ENCODE measurements at regions not wholly inside any gene's neighbourhood (a gene's known extent, or its start where the extent isn't known, plus 50 kb on each side); places are given as distances from the start of the nearest gene placed in this dataset.

DNA sequence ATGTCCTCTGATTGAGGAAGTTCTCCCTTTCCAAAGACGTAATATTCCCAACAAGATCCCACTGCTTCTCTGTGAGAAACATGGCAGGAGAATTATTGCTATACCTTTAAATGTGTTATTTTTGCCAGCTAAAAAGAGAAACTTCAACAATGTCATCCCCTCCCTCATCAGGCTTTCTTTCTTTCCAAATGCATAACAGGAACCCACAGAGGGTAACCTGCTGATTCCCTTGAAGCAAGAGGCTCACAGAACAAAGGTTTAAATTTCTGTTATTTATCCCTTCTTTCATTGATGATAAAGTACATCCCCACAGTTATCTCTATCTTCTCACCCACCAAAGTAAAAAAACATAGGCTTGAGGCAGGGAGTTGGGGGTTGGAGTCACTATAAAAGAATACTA lies 102.1 kb downstream of the SLC30A10 start:
- no peak overlapping the region for H3K27ac ChIP-seq (ENCODE audit: low read depth in 1 of 2, low read length in 2 of 2)
- H3K36me3 ChIP-seq (ENCODE audit: control insufficient read depth in 4 of 4, insufficient read depth in 3 of 4, low read depth in 1 of 4, low read length in 3 of 4), result no peaks in the 10 kb centered on the region
- WGBS, result 89% methylated on average over 1 of the region's 1 CpG
- DNase-seq (ENCODE audit: low spot score), result no peak
- no peaks in the 10 kb centered on the region for H3K4me1 ChIP-seq (ENCODE audit: control insufficient read depth in 4 of 4, insufficient read depth in 4 of 4, low read length in 3 of 4)
- no peak overlapping the region for H3K9ac ChIP-seq (ENCODE audit: low read depth in 1 of 2, low read length in 2 of 2)
- H3K9me3 ChIP-seq (ENCODE audit: control insufficient read depth in 4 of 4, low read length in 3 of 4), result no peaks in the 10 kb centered on the region
- TF ChIP-seq GABPA (IDR thresholded peaks at IDR 0.05 in 1 of 2, conservative IDR thresholded peaks at IDR 0.05 in 1 of 2) (no peak), TAF1 (conservative IDR thresholded peaks at IDR 0.05) (no peak)
- TF ChIP-seq, protein P1, sequence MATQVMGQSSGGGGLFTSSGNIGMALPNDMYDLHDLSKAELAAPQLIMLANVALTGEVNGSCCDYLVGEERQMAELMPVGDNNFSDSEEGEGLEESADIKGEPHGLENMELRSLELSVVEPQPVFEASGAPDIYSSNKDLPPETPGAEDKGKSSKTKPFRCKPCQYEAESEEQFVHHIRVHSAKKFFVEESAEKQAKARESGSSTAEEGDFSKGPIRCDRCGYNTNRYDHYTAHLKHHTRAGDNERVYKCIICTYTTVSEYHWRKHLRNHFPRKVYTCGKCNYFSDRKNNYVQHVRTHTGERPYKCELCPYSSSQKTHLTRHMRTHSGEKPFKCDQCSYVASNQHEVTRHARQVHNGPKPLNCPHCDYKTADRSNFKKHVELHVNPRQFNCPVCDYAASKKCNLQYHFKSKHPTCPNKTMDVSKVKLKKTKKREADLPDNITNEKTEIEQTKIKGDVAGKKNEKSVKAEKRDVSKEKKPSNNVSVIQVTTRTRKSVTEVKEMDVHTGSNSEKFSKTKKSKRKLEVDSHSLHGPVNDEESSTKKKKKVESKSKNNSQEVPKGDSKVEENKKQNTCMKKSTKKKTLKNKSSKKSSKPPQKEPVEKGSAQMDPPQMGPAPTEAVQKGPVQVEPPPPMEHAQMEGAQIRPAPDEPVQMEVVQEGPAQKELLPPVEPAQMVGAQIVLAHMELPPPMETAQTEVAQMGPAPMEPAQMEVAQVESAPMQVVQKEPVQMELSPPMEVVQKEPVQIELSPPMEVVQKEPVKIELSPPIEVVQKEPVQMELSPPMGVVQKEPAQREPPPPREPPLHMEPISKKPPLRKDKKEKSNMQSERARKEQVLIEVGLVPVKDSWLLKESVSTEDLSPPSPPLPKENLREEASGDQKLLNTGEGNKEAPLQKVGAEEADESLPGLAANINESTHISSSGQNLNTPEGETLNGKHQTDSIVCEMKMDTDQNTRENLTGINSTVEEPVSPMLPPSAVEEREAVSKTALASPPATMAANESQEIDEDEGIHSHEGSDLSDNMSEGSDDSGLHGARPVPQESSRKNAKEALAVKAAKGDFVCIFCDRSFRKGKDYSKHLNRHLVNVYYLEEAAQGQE (IDR thresholded peaks at IDR 0.05), result no peak
- no peak overlapping the region for H3K4me3 ChIP-seq (ENCODE audit: low read depth in 1 of 3, low read length in 3 of 3)
- H3K27me3 ChIP-seq (ENCODE audit: control insufficient read depth in 4 of 4, insufficient read depth in 4 of 4, low read length in 3 of 4), result no peaks in the 10 kb centered on the region

DNA sequence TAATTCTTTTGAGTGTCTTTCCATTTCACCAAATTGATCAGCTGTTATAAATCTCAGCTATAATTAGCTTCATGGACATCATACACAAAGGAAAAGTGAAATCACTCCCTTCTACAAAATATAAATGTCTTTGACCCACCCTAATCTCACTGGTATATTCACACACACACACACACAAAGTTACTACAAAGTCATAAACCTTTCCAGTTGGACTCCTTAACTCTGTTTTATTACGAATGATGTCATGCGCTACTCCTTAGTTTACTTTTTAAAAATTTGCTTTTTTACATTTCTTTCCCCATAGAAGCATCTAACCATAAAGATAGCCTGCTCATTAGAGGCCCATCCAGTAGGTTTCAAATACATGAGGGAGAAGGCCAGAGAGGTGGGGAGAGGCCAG lies 103.0 kb downstream of the SLC30A10 start:
- H3K4me3 ChIP-seq (ENCODE audit: low read depth in 1 of 3, low read length in 3 of 3), result no peak overlapping the region
- H3K27me3 ChIP-seq (ENCODE audit: control insufficient read depth in 4 of 4, insufficient read depth in 4 of 4, low read length in 3 of 4), result no peaks in the 10 kb centered on the region
- no peaks in the 10 kb centered on the region for H3K9me3 ChIP-seq (ENCODE audit: control insufficient read depth in 4 of 4, low read length in 3 of 4)
- 92% methylated on average over 2 of the region's 2 CpGs for WGBS
- no peaks in the 10 kb centered on the region for H3K36me3 ChIP-seq (ENCODE audit: control insufficient read depth in 4 of 4, insufficient read depth in 3 of 4, low read depth in 1 of 4, low read length in 3 of 4)
- DNase-seq (ENCODE audit: low spot score), result no peak
- no peak overlapping the region for H3K27ac ChIP-seq (ENCODE audit: low read depth in 1 of 2, low read length in 2 of 2)
- no peak overlapping the region for H3K9ac ChIP-seq (ENCODE audit: low read depth in 1 of 2, low read length in 2 of 2)
- TF ChIP-seq HNF4A (conservative IDR thresholded peaks at IDR 0.05), result no peak
- TF ChIP-seq, protein P2, sequence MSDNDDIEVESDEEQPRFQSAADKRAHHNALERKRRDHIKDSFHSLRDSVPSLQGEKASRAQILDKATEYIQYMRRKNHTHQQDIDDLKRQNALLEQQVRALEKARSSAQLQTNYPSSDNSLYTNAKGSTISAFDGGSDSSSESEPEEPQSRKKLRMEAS (IDR thresholded peaks at IDR 0.05), result no peak
- TF ChIP-seq TAF1 (conservative IDR thresholded peaks at IDR 0.05), result no peak
- H3K4me1 ChIP-seq (ENCODE audit: control insufficient read depth in 4 of 4, insufficient read depth in 4 of 4, low read length in 3 of 4), result no peaks in the 10 kb centered on the region

DNA sequence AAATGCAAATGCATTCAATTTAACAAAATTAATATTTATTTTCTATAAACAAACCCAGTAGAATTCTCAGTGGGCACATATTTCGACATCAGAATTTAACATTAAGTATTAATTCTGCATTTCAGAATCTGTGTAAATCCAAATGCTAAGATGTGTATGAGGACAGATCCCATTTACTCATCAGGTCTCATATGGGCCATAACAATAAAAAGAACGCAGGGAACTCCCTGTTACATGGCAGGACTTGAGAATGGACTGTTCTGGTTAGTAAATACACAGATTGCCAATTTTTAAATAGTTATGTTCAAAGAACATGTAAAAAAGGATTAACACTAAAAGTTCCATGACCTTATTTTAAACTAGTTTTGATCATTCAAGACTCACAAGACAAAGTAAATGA lies 104.0 kb downstream of the SLC30A10 start:
- no peak overlapping the region for H3K4me3 ChIP-seq (ENCODE audit: low read depth in 1 of 3, low read length in 3 of 3)
- no peak overlapping the region for H3K9ac ChIP-seq (ENCODE audit: low read depth in 1 of 2, low read length in 2 of 2)
- DNase-seq (ENCODE audit: low spot score), result no peak
- no peaks in the 10 kb centered on the region for H3K9me3 ChIP-seq (ENCODE audit: control insufficient read depth in 4 of 4, low read length in 3 of 4)
- TF ChIP-seq YY1 (IDR thresholded peaks at IDR 0.05), result no peak
- TF ChIP-seq, protein P3, sequence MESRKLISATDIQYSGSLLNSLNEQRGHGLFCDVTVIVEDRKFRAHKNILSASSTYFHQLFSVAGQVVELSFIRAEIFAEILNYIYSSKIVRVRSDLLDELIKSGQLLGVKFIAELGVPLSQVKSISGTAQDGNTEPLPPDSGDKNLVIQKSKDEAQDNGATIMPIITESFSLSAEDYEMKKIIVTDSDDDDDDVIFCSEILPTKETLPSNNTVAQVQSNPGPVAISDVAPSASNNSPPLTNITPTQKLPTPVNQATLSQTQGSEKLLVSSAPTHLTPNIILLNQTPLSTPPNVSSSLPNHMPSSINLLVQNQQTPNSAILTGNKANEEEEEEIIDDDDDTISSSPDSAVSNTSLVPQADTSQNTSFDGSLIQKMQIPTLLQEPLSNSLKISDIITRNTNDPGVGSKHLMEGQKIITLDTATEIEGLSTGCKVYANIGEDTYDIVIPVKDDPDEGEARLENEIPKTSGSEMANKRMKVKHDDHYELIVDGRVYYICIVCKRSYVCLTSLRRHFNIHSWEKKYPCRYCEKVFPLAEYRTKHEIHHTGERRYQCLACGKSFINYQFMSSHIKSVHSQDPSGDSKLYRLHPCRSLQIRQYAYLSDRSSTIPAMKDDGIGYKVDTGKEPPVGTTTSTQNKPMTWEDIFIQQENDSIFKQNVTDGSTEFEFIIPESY (IDR thresholded peaks at IDR 0.05), result no peak
- no peak for TF ChIP-seq FOXA1 (IDR thresholded peaks at IDR 0.05)
- no peak for TF ChIP-seq JUND (IDR thresholded peaks at IDR 0.05)
- no peak for TF ChIP-seq SP1 (IDR thresholded peaks at IDR 0.05)
- no peak for TF ChIP-seq RXRA (IDR thresholded peaks at IDR 0.05)
- 88% methylated on average over 2 of the region's 2 CpGs for WGBS
- no peaks in the 10 kb centered on the region for H3K27me3 ChIP-seq (ENCODE audit: control insufficient read depth in 4 of 4, insufficient read depth in 4 of 4, low read length in 3 of 4)
- H3K27ac ChIP-seq (ENCODE audit: low read depth in 1 of 2, low read length in 2 of 2), result no peak overlapping the region
- H3K4me1 ChIP-seq (ENCODE audit: control insufficient read depth in 4 of 4, insufficient read depth in 4 of 4, low read length in 3 of 4), result no peaks in the 10 kb centered on the region
- H3K36me3 ChIP-seq (ENCODE audit: control insufficient read depth in 4 of 4, insufficient read depth in 3 of 4, low read depth in 1 of 4, low read length in 3 of 4), result no peaks in the 10 kb centered on the region
